ENCODE measurements at regions not wholly inside any gene's neighbourhood (a gene's known extent, or its start where the extent isn't known, plus 50 kb on each side); places are given as distances from the start of the nearest gene placed in this dataset.

GRCh38 chr11:28582506-28582905 lies 474.3 kb downstream of the METTL15 start:
- no peak for TF ChIP-seq CTCF (IDR thresholded peaks at IDR 0.05)
- no peak for TF ChIP-seq MAX (IDR thresholded peaks at IDR 0.05; ENCODE audit: low read depth)
- no peak for TF ChIP-seq ZBTB33 (IDR thresholded peaks at IDR 0.05; ENCODE audit: borderline replicate concordance, low read depth)
